DOHH2 (cell line): ENCODE measurements at regions not wholly inside any gene's neighbourhood (a gene's known extent, or its start where the extent isn't known, plus 50 kb on each side); places are given as distances from the start of the nearest gene placed in this dataset.

Experiments
- EZH2phosphoT487 ChIP-seq: fragments of 200-600 bp; sonication (generic); IDR thresholded peaks from 2 replicates; pipeline ENCODE4 v1.6.1; 2017; ENCODE audit warnings: borderline replicate concordance, mild to moderate bottlenecking, antibody characterized with exemption, low read length, moderate library complexity, mixed read lengths
- TF ChIP-seq, protein P1 (sequence below): fragments of 200-600 bp; sonication (generic); IDR thresholded peaks from one replicate; pipeline ENCODE4 v1.5.1; 2014; ENCODE audit warnings: antibody characterized with exemption, mild to moderate bottlenecking, low read depth, low read length; ENCODE audit not compliant: poor library complexity, severe bottlenecking

GRCh38 chr1:148362216-148362611, 120.9 kb downstream of the PPIAL4G start:
- TF ChIP-seq, protein P1, sequence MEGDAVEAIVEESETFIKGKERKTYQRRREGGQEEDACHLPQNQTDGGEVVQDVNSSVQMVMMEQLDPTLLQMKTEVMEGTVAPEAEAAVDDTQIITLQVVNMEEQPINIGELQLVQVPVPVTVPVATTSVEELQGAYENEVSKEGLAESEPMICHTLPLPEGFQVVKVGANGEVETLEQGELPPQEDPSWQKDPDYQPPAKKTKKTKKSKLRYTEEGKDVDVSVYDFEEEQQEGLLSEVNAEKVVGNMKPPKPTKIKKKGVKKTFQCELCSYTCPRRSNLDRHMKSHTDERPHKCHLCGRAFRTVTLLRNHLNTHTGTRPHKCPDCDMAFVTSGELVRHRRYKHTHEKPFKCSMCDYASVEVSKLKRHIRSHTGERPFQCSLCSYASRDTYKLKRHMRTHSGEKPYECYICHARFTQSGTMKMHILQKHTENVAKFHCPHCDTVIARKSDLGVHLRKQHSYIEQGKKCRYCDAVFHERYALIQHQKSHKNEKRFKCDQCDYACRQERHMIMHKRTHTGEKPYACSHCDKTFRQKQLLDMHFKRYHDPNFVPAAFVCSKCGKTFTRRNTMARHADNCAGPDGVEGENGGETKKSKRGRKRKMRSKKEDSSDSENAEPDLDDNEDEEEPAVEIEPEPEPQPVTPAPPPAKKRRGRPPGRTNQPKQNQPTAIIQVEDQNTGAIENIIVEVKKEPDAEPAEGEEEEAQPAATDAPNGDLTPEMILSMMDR, result no peak
- no peak for TF ChIP-seq EZH2phosphoT487
